Testis (tissue), 2 donors: ENCODE measurements at regions not wholly inside any gene's neighbourhood (a gene's known extent, or its start where the extent isn't known, plus 50 kb on each side); places are given as distances from the start of the nearest gene placed in this dataset.

Experiments
- DNase-seq: peaks from one replicate; pipeline ENCODE4 v3.0.0-alpha.2; 2019
- H3K27ac ChIP-seq, 2 donors: fragments of 200-600 bp; sonication (generic); one replicate each; pipeline ENCODE4 v1.5.1; 2019
- H3K27me3 ChIP-seq: fragments of 200-600 bp; sonication (generic); one replicate; pipeline ENCODE4 v1.5.1; 2019
- H3K36me3 ChIP-seq: fragments of 200-600 bp; sonication (generic); one replicate; pipeline ENCODE4 v1.5.1; 2017; ENCODE audit warnings: low read depth; ENCODE audit errors: missing control alignments
- H3K4me1 ChIP-seq: fragments of 200-600 bp; sonication (generic); one replicate; pipeline ENCODE4 v1.5.1; 2019
- H3K4me3 ChIP-seq, 2 donors: fragments of 200-600 bp; sonication (generic); one replicate each; pipeline ENCODE4 v1.5.1; 2017 to 2019
- H3K9me3 ChIP-seq: fragments of 200-600 bp; sonication (generic); one replicate; pipeline ENCODE4 v1.5.1; 2017
- CTCF ChIP-seq, 3 experiments: fragments of 450-650 bp in 2 of 3; fragments of 200-600 bp in 1 of 3; sonication (generic) in 1 of 3; IDR thresholded peaks; one replicate each; pipeline ENCODE4 v1.5.1; 2016 to 2019; ENCODE audit warnings: antibody characterized with exemption in 3 of 3, mild to moderate bottlenecking in 2 of 3, moderate library complexity in 1 of 3
- POLR2A ChIP-seq: fragments of 450-650 bp; IDR thresholded peaks from one replicate; pipeline ENCODE4 v1.6.1; 2017; ENCODE audit warnings: antibody characterized with exemption, mild to moderate bottlenecking, moderate library complexity
- WGBS, 2 donors: methylation state at CpG; one replicate each; pipeline ENCODE4 v1.1.5; 2018; 5-methylcytosine and 5-hydroxymethylcytosine counted together
- intact Hi-C: fragments of 100-400 bp; cut with DNase I; formaldehyde crosslinking; loops from one replicate; pipeline ENCODE4 v1.15.1; 2023; ENCODE audit warnings: low total_unique reads

DNA sequence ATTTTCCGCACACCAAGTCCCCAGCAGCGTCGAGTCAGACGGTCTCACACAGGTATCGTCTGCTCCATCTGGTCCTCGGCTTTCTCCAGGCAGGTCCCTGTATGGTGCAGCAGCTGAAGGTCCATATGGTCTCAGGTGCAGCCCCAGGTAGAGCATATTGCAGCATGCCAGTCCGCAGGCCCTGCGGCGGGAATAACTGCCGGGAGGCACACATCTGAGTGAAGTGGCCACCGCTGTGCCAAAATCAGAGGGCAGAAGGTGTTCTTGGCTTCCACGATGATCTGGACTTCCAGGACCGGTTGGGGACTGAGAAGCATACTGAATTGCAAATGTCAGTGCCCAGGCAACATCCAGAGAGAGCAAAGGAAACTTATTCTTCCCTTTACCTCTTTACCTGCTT, 320.3 kb downstream of the RNF144A start:
- WGBS, 2 donors, result 83 to 92% methylated on average over 13 of the region's 13 CpGs
- no peak for DNase-seq
- TF ChIP-seq POLR2A, result no peak
- TF ChIP-seq CTCF (IDR thresholded peaks at IDR 0.05), result no peak
- H3K4me3 ChIP-seq, result no peak overlapping the region
- H3K9me3 ChIP-seq, result no peaks in the 10 kb centered on the region
- no peaks in the 10 kb centered on the region for H3K4me1 ChIP-seq
- no peak overlapping the region for H3K27ac ChIP-seq
- no peaks in the 10 kb centered on the region for H3K36me3 ChIP-seq
- intact Hi-C loops, result no loop called here
- H3K27me3 ChIP-seq, result no peaks in the 10 kb centered on the region

DNA sequence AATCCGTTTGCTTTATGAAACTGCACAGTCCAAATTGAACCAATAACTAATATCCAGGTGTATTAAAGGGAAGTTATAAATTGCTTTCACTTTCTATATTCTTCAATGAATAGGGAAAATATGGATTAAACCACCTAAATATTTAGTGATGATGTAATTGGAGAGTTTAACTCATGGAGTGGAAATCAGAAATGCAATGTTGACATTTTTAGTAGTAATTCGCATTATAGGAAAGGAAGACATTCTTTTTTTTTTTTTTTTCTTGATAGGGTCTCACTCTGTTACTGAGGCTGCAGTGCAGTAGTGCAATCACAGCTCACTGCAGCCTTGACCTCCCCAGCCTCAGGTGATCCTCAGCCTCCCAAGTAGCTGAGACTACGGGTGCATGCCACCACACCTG, 321.9 kb downstream of the RNF144A start:
- Histone ChIP-seq H3K27me3 (no peaks in the 10 kb centered on the region), H3K27ac (no peak overlapping the region), H3K36me3 (no peaks in the 10 kb centered on the region), H3K4me1 (no peaks in the 10 kb centered on the region), H3K9me3 (no peaks in the 10 kb centered on the region), H3K4me3 (no peak overlapping the region)
- no peak for DNase-seq
- TF ChIP-seq POLR2A, result no peak
- TF ChIP-seq CTCF (IDR thresholded peaks at IDR 0.05), result no peak
- intact Hi-C loops, result no loop called here
- WGBS, 2 donors, result 82 to 88% methylated on average over 3 of the region's 3 CpGs

- H3K36me3 ChIP-seq, result no peaks in the 10 kb centered on the region
- WGBS, 2 donors, result 92 to 95% methylated on average over 4 of the region's 4 CpGs
- intact Hi-C loops, result no loop called here
- no peak overlapping the region for H3K27ac ChIP-seq
- no peaks in the 10 kb centered on the region for H3K27me3 ChIP-seq
- H3K4me1 ChIP-seq, result no peaks in the 10 kb centered on the region
- H3K9me3 ChIP-seq, result no peaks in the 10 kb centered on the region
- no peak for DNase-seq
- H3K4me3 ChIP-seq, result no peak overlapping the region
- TF ChIP-seq CTCF (IDR thresholded peaks at IDR 0.05) (no peak), POLR2A (no peak)
These were observed 324.0 kb downstream of the RNF144A start for GRCh38 chr2:7241041-7241745.

- TF ChIP-seq CTCF (IDR thresholded peaks at IDR 0.05), result no peak
- no peak for TF ChIP-seq POLR2A
- H3K4me3 ChIP-seq, result no peak overlapping the region
- no peaks in the 10 kb centered on the region for H3K9me3 ChIP-seq
- H3K36me3 ChIP-seq, result no peaks in the 10 kb centered on the region
- no peak for DNase-seq
- intact Hi-C loops, result no loop called here
- WGBS, 2 donors, result 90 to 92% methylated on average over 5 of the region's 5 CpGs
- no peaks in the 10 kb centered on the region for H3K27me3 ChIP-seq
- no peak overlapping the region for H3K27ac ChIP-seq
- H3K4me1 ChIP-seq, result no peaks in the 10 kb centered on the region
These were observed 325.1 kb downstream of the RNF144A start for GRCh38 chr2:7242189-7242867.

DNA sequence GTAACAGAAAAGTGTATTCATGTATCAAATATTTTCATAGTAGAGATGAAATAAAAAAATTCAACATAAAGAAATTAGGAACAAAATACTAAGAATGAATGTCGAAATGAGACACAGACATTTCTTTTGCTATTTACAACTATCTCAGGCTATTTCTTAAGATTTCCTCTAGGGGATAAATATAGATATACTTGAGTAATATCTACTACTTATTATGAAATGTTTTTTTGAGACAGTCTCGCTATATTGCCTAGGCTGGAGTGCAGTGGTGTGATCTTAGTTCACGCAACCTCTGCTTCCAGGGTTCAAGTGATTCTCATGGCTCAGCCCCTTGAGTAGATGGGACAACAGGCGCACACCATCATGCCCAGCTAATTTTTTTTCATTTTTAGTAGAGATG, 326.1 kb downstream of the RNF144A start:
- intact Hi-C loops, result no loop called here
- Histone ChIP-seq H3K4me3 (no peak overlapping the region), H3K27ac (no peak overlapping the region), H3K4me1 (no peaks in the 10 kb centered on the region), H3K36me3 (no peaks in the 10 kb centered on the region), H3K27me3 (no peaks in the 10 kb centered on the region), H3K9me3 (no peaks in the 10 kb centered on the region)
- TF ChIP-seq CTCF (IDR thresholded peaks at IDR 0.05) (no peak), POLR2A (no peak)
- 68 to 82% methylated on average over 4 of the region's 4 CpGs for WGBS, 2 donors
- no peak for DNase-seq
